Astrocyte (in vitro differentiated cells and primary cell): ENCODE measurements at regions not wholly inside any gene's neighbourhood (a gene's known extent, or its start where the extent isn't known, plus 50 kb on each side); places are given as distances from the start of the nearest gene placed in this dataset.

Experiments used
- DNase-seq: peaks from one replicate; pipeline ENCODE4 v3.0.0-alpha.2; 2010; ENCODE audit warnings: low read depth
- FAIRE-seq: peaks from 2 replicates; lab custom pipeline; 2011; peaks lifted over from hg19 to GRCh38; lab: Jason Lieb, UNC
- H2AFZ ChIP-seq: 2 replicates; pipeline ENCODE4 v1.6.0; 2012; ENCODE audit warnings: low read depth, low read length, inconsistent platforms
- H3K27ac ChIP-seq: 2 replicates; pipeline ENCODE4 v1.5.1; 2011; ENCODE audit warnings: low read depth, low read length, inconsistent platforms
- H3K27me3 ChIP-seq: 2 replicates; pipeline ENCODE4 v1.6.0; 2011; ENCODE audit warnings: low read length, inconsistent platforms; ENCODE audit not compliant: insufficient read depth
- H3K36me3 ChIP-seq: 2 replicates; pipeline ENCODE4 v1.5.1; 2011; ENCODE audit warnings: low read length, inconsistent platforms; ENCODE audit not compliant: insufficient read depth
- H3K4me1 ChIP-seq: 2 replicates; pipeline ENCODE4 v1.5.1; 2011; ENCODE audit warnings: low read length, inconsistent platforms; ENCODE audit not compliant: insufficient read depth
- H3K4me2 ChIP-seq: 2 replicates; pipeline ENCODE4 v1.6.0; 2012; ENCODE audit warnings: low read length, inconsistent platforms
- H3K4me3 ChIP-seq: 2 replicates; pipeline ENCODE4 v1.5.1; 2011; ENCODE audit warnings: low read depth, mild to moderate bottlenecking, low read length, inconsistent platforms; ENCODE audit not compliant: insufficient read depth
- H3K79me2 ChIP-seq: 2 replicates; pipeline ENCODE4 v1.6.0; 2012; ENCODE audit warnings: mild to moderate bottlenecking, low read length, inconsistent platforms; ENCODE audit not compliant: insufficient read depth
- H3K9ac ChIP-seq: 2 replicates; pipeline ENCODE4 v1.6.0; 2012; ENCODE audit warnings: mild to moderate bottlenecking, low read length, inconsistent platforms
- H3K9me3 ChIP-seq: 2 replicates; pipeline ENCODE4 v1.5.1; 2012; ENCODE audit warnings: low read depth, mild to moderate bottlenecking, low read length, inconsistent platforms; ENCODE audit not compliant: insufficient read depth
- H4K20me1 ChIP-seq: 2 replicates; pipeline ENCODE4 v1.6.0; 2012; ENCODE audit warnings: low read length, inconsistent platforms; ENCODE audit not compliant: insufficient read depth
- H3K27ac Mint-ChIP-seq: one replicate; pipeline ENCODE4 v1.8.0; 2021; ENCODE audit warnings: mild to moderate bottlenecking, mixed read lengths; ENCODE audit not compliant: unreplicated experiment
- H3K27me3 Mint-ChIP-seq: one replicate; pipeline ENCODE4 v1.8.0; 2021; ENCODE audit warnings: low read depth, mixed read lengths; ENCODE audit not compliant: unreplicated experiment
- H3K36me3 Mint-ChIP-seq: one replicate; pipeline ENCODE4 v1.8.0; 2021; ENCODE audit warnings: low read depth, mixed read lengths; ENCODE audit not compliant: unreplicated experiment
- H3K4me1 Mint-ChIP-seq: one replicate; pipeline ENCODE4 v1.8.0; 2021; ENCODE audit warnings: low read depth, mixed read lengths; ENCODE audit not compliant: unreplicated experiment
- H3K4me3 Mint-ChIP-seq: one replicate; pipeline ENCODE4 v1.8.0; 2021; ENCODE audit warnings: mild to moderate bottlenecking, moderate library complexity, mixed read lengths; ENCODE audit not compliant: unreplicated experiment
- H3K9me3 Mint-ChIP-seq: one replicate; pipeline ENCODE4 v1.8.0; 2021; ENCODE audit warnings: mild to moderate bottlenecking, mixed read lengths; ENCODE audit not compliant: unreplicated experiment
- EZH2 ChIP-seq: IDR thresholded peaks from 2 replicates; pipeline ENCODE4 v1.6.1; 2012; ENCODE audit warnings: mild to moderate bottlenecking, low read length, inconsistent platforms; ENCODE audit not compliant: insufficient read depth
- TF ChIP-seq, protein P1 (sequence below): IDR thresholded peaks from 2 replicates; pipeline ENCODE4 v1.5.1; 2011; ENCODE audit warnings: low read depth, mild to moderate bottlenecking, inconsistent platforms, low read length, moderate library complexity; ENCODE audit not compliant: insufficient read depth

DNA sequence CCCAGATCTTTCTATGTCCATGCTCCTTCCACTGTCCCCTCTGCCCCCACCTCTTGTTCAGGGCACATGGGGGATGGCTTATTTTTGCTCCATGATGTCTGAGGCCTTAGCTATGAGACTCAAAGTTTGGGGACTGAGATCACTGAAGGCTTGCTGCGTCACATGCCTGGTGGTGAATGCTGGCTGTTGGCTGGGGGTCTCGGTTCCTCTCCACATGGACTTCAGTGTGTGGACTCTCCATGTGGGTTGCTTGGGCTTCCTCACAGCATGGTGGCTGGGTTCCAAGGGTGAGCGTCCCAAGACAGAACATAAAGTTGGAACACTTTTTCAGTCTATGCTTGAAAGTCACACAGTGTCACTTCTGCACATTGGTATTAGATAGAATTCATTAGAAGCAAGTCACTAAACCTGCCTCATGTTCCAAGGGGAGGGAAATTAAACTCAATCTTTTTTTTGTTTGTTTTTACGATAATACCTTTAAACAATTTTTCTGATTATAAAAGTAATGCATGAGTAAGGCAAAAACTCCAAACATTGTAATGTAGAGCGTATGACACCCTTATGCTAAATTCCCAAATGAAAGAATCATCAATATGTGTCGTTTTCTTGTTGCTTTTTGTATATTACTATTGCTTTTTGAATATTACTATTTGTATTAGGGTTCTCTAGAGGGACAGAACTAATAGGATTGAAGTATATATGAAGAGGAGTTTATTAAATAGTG, 111.7 kb downstream of the MYCN start:
- no peak overlapping the region for H3K4me3 ChIP-seq
- no peak for FAIRE-seq
- H3K27me3 Mint-ChIP-seq: peaks cover 17% of the 10 kb centered on the region
- no peak overlapping the region for H3K9ac ChIP-seq
- no peak overlapping the region for H3K27ac Mint-ChIP-seq
- H4K20me1 ChIP-seq: no peaks in the 10 kb centered on the region
- no peak overlapping the region for H3K27ac ChIP-seq
- no peaks in the 10 kb centered on the region for H3K4me1 ChIP-seq
- H3K79me2 ChIP-seq: no peaks in the 10 kb centered on the region
- H3K4me3 Mint-ChIP-seq: no peak overlapping the region
- H3K27me3 ChIP-seq: no peaks in the 10 kb centered on the region
- H3K36me3 ChIP-seq: no peaks in the 10 kb centered on the region
- no peaks in the 10 kb centered on the region for H3K4me1 Mint-ChIP-seq
- H3K4me2 ChIP-seq: no peak overlapping the region
- no peak for TF ChIP-seq EZH2
- TF ChIP-seq, protein P1, sequence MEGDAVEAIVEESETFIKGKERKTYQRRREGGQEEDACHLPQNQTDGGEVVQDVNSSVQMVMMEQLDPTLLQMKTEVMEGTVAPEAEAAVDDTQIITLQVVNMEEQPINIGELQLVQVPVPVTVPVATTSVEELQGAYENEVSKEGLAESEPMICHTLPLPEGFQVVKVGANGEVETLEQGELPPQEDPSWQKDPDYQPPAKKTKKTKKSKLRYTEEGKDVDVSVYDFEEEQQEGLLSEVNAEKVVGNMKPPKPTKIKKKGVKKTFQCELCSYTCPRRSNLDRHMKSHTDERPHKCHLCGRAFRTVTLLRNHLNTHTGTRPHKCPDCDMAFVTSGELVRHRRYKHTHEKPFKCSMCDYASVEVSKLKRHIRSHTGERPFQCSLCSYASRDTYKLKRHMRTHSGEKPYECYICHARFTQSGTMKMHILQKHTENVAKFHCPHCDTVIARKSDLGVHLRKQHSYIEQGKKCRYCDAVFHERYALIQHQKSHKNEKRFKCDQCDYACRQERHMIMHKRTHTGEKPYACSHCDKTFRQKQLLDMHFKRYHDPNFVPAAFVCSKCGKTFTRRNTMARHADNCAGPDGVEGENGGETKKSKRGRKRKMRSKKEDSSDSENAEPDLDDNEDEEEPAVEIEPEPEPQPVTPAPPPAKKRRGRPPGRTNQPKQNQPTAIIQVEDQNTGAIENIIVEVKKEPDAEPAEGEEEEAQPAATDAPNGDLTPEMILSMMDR: no peak
- no peaks in the 10 kb centered on the region for H3K9me3 Mint-ChIP-seq
- no peaks in the 10 kb centered on the region for H3K36me3 Mint-ChIP-seq
- DNase-seq: no peak
- H3K9me3 ChIP-seq: peaks cover 10% of the 10 kb centered on the region
- H2AFZ ChIP-seq: no peak overlapping the region

- peaks cover 17% of the 10 kb centered on the region for H3K27me3 Mint-ChIP-seq
- H3K79me2 ChIP-seq: no peaks in the 10 kb centered on the region
- TF ChIP-seq EZH2: no peak
- TF ChIP-seq, protein P1: no peak
- H3K27ac ChIP-seq: no peak overlapping the region
- H3K9me3 Mint-ChIP-seq: no peaks in the 10 kb centered on the region
- no peak overlapping the region for H3K4me2 ChIP-seq
- H3K4me1 ChIP-seq: no peaks in the 10 kb centered on the region
- H3K4me3 ChIP-seq: no peak overlapping the region
- FAIRE-seq (no peak), DNase-seq (no peak)
- H3K36me3 Mint-ChIP-seq: no peaks in the 10 kb centered on the region
- H3K4me3 Mint-ChIP-seq: no peak overlapping the region
- H3K27me3 ChIP-seq: no peaks in the 10 kb centered on the region
- no peak overlapping the region for H2AFZ ChIP-seq
- no peaks in the 10 kb centered on the region for H4K20me1 ChIP-seq
- H3K9ac ChIP-seq: no peak overlapping the region
- no peak overlapping the region for H3K27ac Mint-ChIP-seq
- no peaks in the 10 kb centered on the region for H3K36me3 ChIP-seq
- peaks cover 10% of the 10 kb centered on the region for H3K9me3 ChIP-seq
- H3K4me1 Mint-ChIP-seq: no peaks in the 10 kb centered on the region
These were observed 110.6 kb downstream of the MYCN start for GRCh38 chr2:16050908-16051489.

- Histone ChIP-seq H3K4me1 (no peaks in the 10 kb centered on the region), H3K79me2 (no peaks in the 10 kb centered on the region), H3K36me3 (no peaks in the 10 kb centered on the region), H3K4me2 (no peak overlapping the region), H3K27me3 (no peaks in the 10 kb centered on the region), H2AFZ (no peak overlapping the region), H3K27ac (no peak overlapping the region), H4K20me1 (no peaks in the 10 kb centered on the region), H3K9ac (no peak overlapping the region), H3K9me3 (peaks cover 10% of the 10 kb centered on the region), H3K4me3 (no peak overlapping the region)
- TF ChIP-seq, protein P1: no peak
- TF ChIP-seq EZH2: no peak
- Mint-ChIP-seq H3K27ac (no peak overlapping the region), H3K27me3 (peaks cover 17% of the 10 kb centered on the region), H3K4me1 (no peaks in the 10 kb centered on the region), H3K36me3 (no peaks in the 10 kb centered on the region), H3K4me3 (no peak overlapping the region), H3K9me3 (no peaks in the 10 kb centered on the region)
- DNase-seq: no peak
- no peak for FAIRE-seq
These were observed 110.0 kb downstream of the MYCN start for GRCh38 chr2:16050261-16050907.
